ENCODE measurements at regions not wholly inside any gene's neighbourhood (a gene's known extent, or its start where the extent isn't known, plus 50 kb on each side); places are given as distances from the start of the nearest gene placed in this dataset.

- Histone ChIP-seq H3K27me3 (ENCODE audit: insufficient read depth, low read depth) (no peaks in the 10 kb centered on the region), H3K4me2 (no peak overlapping the region), H3K27ac (no peak overlapping the region), H3K36me3 (ENCODE audit: low read depth) (no peaks in the 10 kb centered on the region), H3K4me3 (no peak overlapping the region), H3K9me2 (ENCODE audit: insufficient read depth) (no peaks in the 10 kb centered on the region), H2AFZ (no peak overlapping the region), H3K9me3 (ENCODE audit: insufficient read depth, low read depth) (no peaks in the 10 kb centered on the region), H3F3A (ENCODE audit: insufficient read depth, low read depth) (no peaks in the 10 kb centered on the region), H4K20me1 (ENCODE audit: insufficient read depth) (no peaks in the 10 kb centered on the region), H3K79me2 (ENCODE audit: low read depth) (no peaks in the 10 kb centered on the region), H3K4me1 (replicated peaks; ENCODE audit: insufficient read depth) (no peaks in the 10 kb centered on the region)
- ChIA-PET POLR2A (ENCODE audit: unreplicated experiment) (no interaction called here), CTCF (no interaction called here)
- TF ChIP-seq EZH2 (IDR thresholded peaks at IDR 0.05; ENCODE audit: low read depth): no peak
- TF ChIP-seq, protein P1, sequence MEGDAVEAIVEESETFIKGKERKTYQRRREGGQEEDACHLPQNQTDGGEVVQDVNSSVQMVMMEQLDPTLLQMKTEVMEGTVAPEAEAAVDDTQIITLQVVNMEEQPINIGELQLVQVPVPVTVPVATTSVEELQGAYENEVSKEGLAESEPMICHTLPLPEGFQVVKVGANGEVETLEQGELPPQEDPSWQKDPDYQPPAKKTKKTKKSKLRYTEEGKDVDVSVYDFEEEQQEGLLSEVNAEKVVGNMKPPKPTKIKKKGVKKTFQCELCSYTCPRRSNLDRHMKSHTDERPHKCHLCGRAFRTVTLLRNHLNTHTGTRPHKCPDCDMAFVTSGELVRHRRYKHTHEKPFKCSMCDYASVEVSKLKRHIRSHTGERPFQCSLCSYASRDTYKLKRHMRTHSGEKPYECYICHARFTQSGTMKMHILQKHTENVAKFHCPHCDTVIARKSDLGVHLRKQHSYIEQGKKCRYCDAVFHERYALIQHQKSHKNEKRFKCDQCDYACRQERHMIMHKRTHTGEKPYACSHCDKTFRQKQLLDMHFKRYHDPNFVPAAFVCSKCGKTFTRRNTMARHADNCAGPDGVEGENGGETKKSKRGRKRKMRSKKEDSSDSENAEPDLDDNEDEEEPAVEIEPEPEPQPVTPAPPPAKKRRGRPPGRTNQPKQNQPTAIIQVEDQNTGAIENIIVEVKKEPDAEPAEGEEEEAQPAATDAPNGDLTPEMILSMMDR (conservative IDR thresholded peaks at IDR 0.05): no peak
- intact Hi-C loops (cut with micrococcal nuclease; ENCODE audit: unreplicated experiment): no loop called here
- no peak for DNase-seq
- BruUV-seq (replicated peaks): no TSS peak
Measured at GRCh38 chr4:52350926-52351325, 299.8 kb downstream of the SPATA18 start.

GRCh38 chr4:52358366-52358765, 300.7 kb downstream of the USP46 start:
- Histone ChIP-seq H2AFZ (no peak overlapping the region), H3K36me3 (ENCODE audit: low read depth) (no peaks in the 10 kb centered on the region), H3K27ac (no peak overlapping the region), H3K9me2 (ENCODE audit: insufficient read depth) (no peaks in the 10 kb centered on the region), H3K4me1 (replicated peaks; ENCODE audit: insufficient read depth) (no peaks in the 10 kb centered on the region), H3F3A (ENCODE audit: insufficient read depth, low read depth) (no peaks in the 10 kb centered on the region), H3K27me3 (ENCODE audit: insufficient read depth, low read depth) (no peaks in the 10 kb centered on the region), H3K79me2 (ENCODE audit: low read depth) (no peaks in the 10 kb centered on the region), H3K9me3 (ENCODE audit: insufficient read depth, low read depth) (no peaks in the 10 kb centered on the region), H3K4me2 (no peak overlapping the region), H4K20me1 (ENCODE audit: insufficient read depth) (no peaks in the 10 kb centered on the region), H3K4me3 (no peak overlapping the region)
- TF ChIP-seq, protein P1 (conservative IDR thresholded peaks at IDR 0.05): no peak
- TF ChIP-seq EZH2 (IDR thresholded peaks at IDR 0.05; ENCODE audit: low read depth): no peak
- POLR2A ChIA-PET (ENCODE audit: unreplicated experiment): no interaction called here
- no TSS peak for BruUV-seq (replicated peaks)
- CTCF ChIA-PET: no interaction called here
- DNase-seq: no peak
- intact Hi-C loops (cut with micrococcal nuclease; ENCODE audit: unreplicated experiment): no loop called here

DNA sequence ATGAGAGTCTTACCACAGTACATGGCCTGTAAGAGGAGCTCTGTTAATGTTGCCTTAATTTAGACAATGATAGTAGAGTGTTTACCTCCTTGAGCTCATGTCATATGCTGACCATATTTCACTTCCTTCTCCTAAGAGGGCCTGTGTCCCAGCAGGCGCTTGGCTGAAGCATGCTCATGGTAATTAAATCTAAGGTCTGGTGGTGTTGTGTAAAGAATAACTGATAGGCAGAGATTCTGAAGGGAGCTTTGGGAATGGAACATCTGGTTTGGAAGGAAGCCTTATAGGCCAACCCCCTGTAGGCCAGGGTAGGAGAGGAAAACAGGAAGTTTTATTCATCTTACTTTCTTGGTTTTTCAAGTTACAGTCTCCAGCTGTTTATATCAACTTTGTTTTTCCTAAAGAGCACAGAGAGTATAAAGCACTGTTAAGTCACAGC, 300.2 kb downstream of the USP46 start:
- BruUV-seq (replicated peaks): no TSS peak
- no peak overlapping the region for H2AFZ ChIP-seq
- H3K36me3 ChIP-seq (ENCODE audit: low read depth): no peaks in the 10 kb centered on the region
- H4K20me1 ChIP-seq (ENCODE audit: insufficient read depth): no peaks in the 10 kb centered on the region
- POLR2A ChIA-PET (ENCODE audit: unreplicated experiment): no interaction called here
- H3K27me3 ChIP-seq (ENCODE audit: insufficient read depth, low read depth): no peaks in the 10 kb centered on the region
- no peaks in the 10 kb centered on the region for H3K79me2 ChIP-seq (ENCODE audit: low read depth)
- CTCF ChIA-PET: no interaction called here
- H3K4me2 ChIP-seq: no peak overlapping the region
- no peaks in the 10 kb centered on the region for H3F3A ChIP-seq (ENCODE audit: insufficient read depth, low read depth)
- no peak overlapping the region for H3K27ac ChIP-seq
- no peak overlapping the region for H3K4me3 ChIP-seq
- H3K4me1 ChIP-seq (replicated peaks; ENCODE audit: insufficient read depth): no peaks in the 10 kb centered on the region
- TF ChIP-seq EZH2 (IDR thresholded peaks at IDR 0.05; ENCODE audit: low read depth): no peak
- TF ChIP-seq, protein P1 (conservative IDR thresholded peaks at IDR 0.05): no peak
- no peaks in the 10 kb centered on the region for H3K9me3 ChIP-seq (ENCODE audit: insufficient read depth, low read depth)
- DNase-seq: no peak
- intact Hi-C loops (cut with micrococcal nuclease; ENCODE audit: unreplicated experiment): no loop called here
- no peaks in the 10 kb centered on the region for H3K9me2 ChIP-seq (ENCODE audit: insufficient read depth)

Data from PC-9 (cell line).